RKO (cell line): ENCODE measurements at regions not wholly inside any gene's neighbourhood (a gene's known extent, or its start where the extent isn't known, plus 50 kb on each side); places are given as distances from the start of the nearest gene placed in this dataset.

Experiments
- DNase-seq: peaks from one replicate; pipeline ENCODE4 v3.0.0-alpha.2; 2016; ENCODE audit warnings: low spot score

GRCh38 chr22:47765757-47766156, 1003.3 kb downstream of the TBC1D22A start:
- no peak for DNase-seq

- DNase-seq = no peak
These were observed 999.7 kb downstream of the TBC1D22A start for GRCh38 chr22:47762141-47762540.

- no peak for DNase-seq
These were observed 997.5 kb downstream of the TBC1D22A start for GRCh38 chr22:47759909-47760308.

GRCh38 chr22:47757741-47758140, 995.3 kb downstream of the TBC1D22A start:
- DNase-seq = no peak

- no peak for DNase-seq
These were observed 987.6 kb downstream of the TBC1D22A start for GRCh38 chr22:47750086-47750485.

- DNase-seq = no peak
These were observed 986.5 kb downstream of the TBC1D22A start for GRCh38 chr22:47748957-47749356.

- DNase-seq = no peak
These were observed 985.8 kb downstream of the TBC1D22A start for GRCh38 chr22:47748271-47748670.

- no peak for DNase-seq
These were observed 977.8 kb downstream of the TBC1D22A start for GRCh38 chr22:47740109-47740805.

- DNase-seq = no peak
These were observed 977.0 kb downstream of the TBC1D22A start for GRCh38 chr22:47739291-47740015.

- no peak for DNase-seq
These were observed 976.1 kb downstream of the TBC1D22A start for GRCh38 chr22:47738472-47739013.

GRCh38 chr22:47736186-47737034, 974.0 kb downstream of the TBC1D22A start:
- DNase-seq = no peak

- no peak for DNase-seq
These were observed 972.1 kb downstream of the TBC1D22A start for GRCh38 chr22:47734511-47734910.

GRCh38 chr22:47727641-47728040, 965.2 kb downstream of the TBC1D22A start:
- DNase-seq = no peak

GRCh38 chr22:47724751-47725150, 962.3 kb downstream of the TBC1D22A start:
- DNase-seq = no peak

- DNase-seq = no peak
These were observed 961.6 kb downstream of the TBC1D22A start for GRCh38 chr22:47724030-47724429.

GRCh38 chr22:47718337-47718736, 955.9 kb downstream of the TBC1D22A start:
- no peak for DNase-seq

- no peak for DNase-seq
These were observed 954.6 kb downstream of the TBC1D22A start for GRCh38 chr22:47716890-47717615.

- DNase-seq = no peak
These were observed 953.6 kb downstream of the TBC1D22A start for GRCh38 chr22:47715866-47716578.

GRCh38 chr22:47713941-47714340, 951.5 kb downstream of the TBC1D22A start:
- no peak for DNase-seq

GRCh38 chr22:47710135-47710534, 947.7 kb downstream of the TBC1D22A start:
- DNase-seq = no peak

- DNase-seq = no peak
These were observed 942.9 kb downstream of the TBC1D22A start for GRCh38 chr22:47705350-47705749.
